NCI-H2029 (cell line): ENCODE measurements at regions not wholly inside any gene's neighbourhood (a gene's known extent, or its start where the extent isn't known, plus 50 kb on each side); places are given as distances from the start of the nearest gene placed in this dataset.
A peak's percentile ranks its signal among the peaks of the same experiment; 100 is the strongest.
"Not testable (repeated sequence)": the region's sequence is repeated elsewhere in the genome, so short reads cannot be mapped to it uniquely, and the experiment has no call there.

ENCODE experiments used
- DNase-seq: peaks from one replicate; lab custom pipeline; 2025; lab: John Stamatoyannopoulos, UW

GRCh38 chr4:59511809-59512208, 1688.3 kb upstream of the ADGRL3 start:
- DNase-seq: not testable (repeated sequence)

- DNase-seq: no peak
Observed at GRCh38 chr4:59517007-59517406, 1683.1 kb upstream of the ADGRL3 start.

- no peak for DNase-seq
Observed at GRCh38 chr4:59518005-59518823, 1681.9 kb upstream of the ADGRL3 start.

GRCh38 chr4:59525885-59526284, 1674.2 kb upstream of the ADGRL3 start:
- no peak for DNase-seq

- no peak for DNase-seq
Observed at GRCh38 chr4:59535541-59535940, 1664.6 kb upstream of the ADGRL3 start.

GRCh38 chr4:59536428-59536827, 1663.7 kb upstream of the ADGRL3 start:
- DNase-seq: no peak

- DNase-seq: no peak
Observed at GRCh38 chr4:59537246-59537886, 1662.8 kb upstream of the ADGRL3 start.

- no peak for DNase-seq
Observed at GRCh38 chr4:59539401-59539800, 1660.7 kb upstream of the ADGRL3 start.

GRCh38 chr4:59540311-59540710, 1659.8 kb upstream of the ADGRL3 start:
- no peak for DNase-seq

GRCh38 chr4:59553063-59553720, 1646.9 kb upstream of the ADGRL3 start:
- DNase-seq: peak; percentile 10

GRCh38 chr4:59553721-59554091, 1646.4 kb upstream of the ADGRL3 start:
- no peak for DNase-seq

GRCh38 chr4:59556191-59556590, 1643.9 kb upstream of the ADGRL3 start:
- DNase-seq: not testable (repeated sequence)

GRCh38 chr4:59560141-59560648, 1639.9 kb upstream of the ADGRL3 start:
- DNase-seq: not testable (repeated sequence)

- DNase-seq: no peak
Observed at GRCh38 chr4:59565836-59566235, 1634.3 kb upstream of the ADGRL3 start.

- no peak for DNase-seq
Observed at GRCh38 chr4:59570860-59571476, 1629.2 kb upstream of the ADGRL3 start.

- DNase-seq: peak; percentile 91
Observed at GRCh38 chr4:59571805-59572430, 1628.2 kb upstream of the ADGRL3 start.

GRCh38 chr4:59583845-59584568, 1616.1 kb upstream of the ADGRL3 start:
- no peak for DNase-seq

GRCh38 chr4:59597536-59598329, 1602.4 kb upstream of the ADGRL3 start:
- DNase-seq: no peak

- no peak for DNase-seq
Observed at GRCh38 chr4:59598330-59598618, 1601.9 kb upstream of the ADGRL3 start.

GRCh38 chr4:59608466-59608865, 1591.7 kb upstream of the ADGRL3 start:
- DNase-seq: no peak

GRCh38 chr4:59612235-59612634, 1587.9 kb upstream of the ADGRL3 start:
- no peak for DNase-seq
